ENCODE measurements at regions not wholly inside any gene's neighbourhood (a gene's known extent, or its start where the extent isn't known, plus 50 kb on each side); places are given as distances from the start of the nearest gene placed in this dataset.

GRCh38 chr4:106503116-106504050 lies 134.8 kb upstream of the GIMD1 start:
- no peak for TF ChIP-seq CTCF (IDR thresholded peaks at IDR 0.05)
- intact Hi-C loops (cut with DNase I), result no loop called here
- no peaks in the 10 kb centered on the region for H3K9me3 ChIP-seq
- H3K4me3 ChIP-seq, result no peak overlapping the region
- peaks cover 6% of the 10 kb centered on the region for H3K27me3 ChIP-seq (ENCODE audit: low read depth)
- DNase-seq (no peak), ATAC-seq (no peak)
- H3K4me1 ChIP-seq, result no peaks in the 10 kb centered on the region
- no peak overlapping the region for H3K27ac ChIP-seq
- H3K36me3 ChIP-seq, result no peaks in the 10 kb centered on the region

- no peaks in the 10 kb centered on the region for H3K4me1 ChIP-seq
- DNase-seq, result peak; percentile 61
- H3K36me3 ChIP-seq, result no peaks in the 10 kb centered on the region
- H3K4me3 ChIP-seq, result no peak overlapping the region
- no peak overlapping the region for H3K27ac ChIP-seq
- peak; percentile 66 for TF ChIP-seq CTCF (IDR thresholded peaks at IDR 0.05)
- intact Hi-C loops (cut with DNase I), result no loop called here
- no peaks in the 10 kb centered on the region for H3K9me3 ChIP-seq
- H3K27me3 ChIP-seq (ENCODE audit: low read depth), result peaks cover 6% of the 10 kb centered on the region
- peak; percentile 70 to 71 for ATAC-seq
These were observed 133.6 kb upstream of the GIMD1 start for GRCh38 chr4:106502106-106502699.

GRCh38 chr4:106497271-106497670 lies 128.7 kb upstream of the GIMD1 start:
- H3K27ac ChIP-seq, result no peak overlapping the region
- no peaks in the 10 kb centered on the region for H3K36me3 ChIP-seq
- no peak for DNase-seq
- H3K27me3 ChIP-seq (ENCODE audit: low read depth), result peaks cover 6% of the 10 kb centered on the region
- no peak overlapping the region for H3K4me3 ChIP-seq
- H3K4me1 ChIP-seq, result no peaks in the 10 kb centered on the region
- ATAC-seq, result no peak
- no peaks in the 10 kb centered on the region for H3K9me3 ChIP-seq
- no peak for TF ChIP-seq CTCF (IDR thresholded peaks at IDR 0.05)
- intact Hi-C loops (cut with DNase I), result no loop called here

- H3K4me1 ChIP-seq, result no peaks in the 10 kb centered on the region
- intact Hi-C loops (cut with DNase I), result no loop called here
- ATAC-seq (no peak), DNase-seq (no peak)
- H3K27me3 ChIP-seq (ENCODE audit: low read depth), result no peaks in the 10 kb centered on the region
- H3K36me3 ChIP-seq, result no peaks in the 10 kb centered on the region
- H3K27ac ChIP-seq, result no peak overlapping the region
- no peaks in the 10 kb centered on the region for H3K9me3 ChIP-seq
- TF ChIP-seq CTCF (IDR thresholded peaks at IDR 0.05), result no peak
- no peak overlapping the region for H3K4me3 ChIP-seq
These were observed 127.5 kb upstream of the GIMD1 start for GRCh38 chr4:106496061-106496460.

GRCh38 chr4:106495476-106495875 lies 126.9 kb upstream of the GIMD1 start:
- Histone ChIP-seq H3K27me3 (ENCODE audit: low read depth) (no peaks in the 10 kb centered on the region), H3K36me3 (no peaks in the 10 kb centered on the region), H3K4me3 (no peak overlapping the region), H3K27ac (no peak overlapping the region), H3K4me1 (no peaks in the 10 kb centered on the region), H3K9me3 (no peaks in the 10 kb centered on the region)
- DNase-seq (no peak), ATAC-seq (no peak)
- TF ChIP-seq CTCF (IDR thresholded peaks at IDR 0.05), result no peak
- intact Hi-C loops (cut with DNase I), result no loop called here
